GM18507 (cell line): ENCODE measurements at regions not wholly inside any gene's neighbourhood (a gene's known extent, or its start where the extent isn't known, plus 50 kb on each side); places are given as distances from the start of the nearest gene placed in this dataset.

ENCODE experiments used
- DNase-seq: peaks from one replicate; pipeline ENCODE4 v3.0.0; 2011; ENCODE audit warnings: low read depth; ENCODE audit not compliant: insufficient read length; ENCODE audit errors: extremely low spot score
- FAIRE-seq: peaks from 2 replicates; lab custom pipeline; 2011; peaks lifted over from hg19 to GRCh38; lab: Jason Lieb, UNC

GRCh38 chr7:94212160-94212559, 182.5 kb upstream of the COL1A2 start:
- FAIRE-seq (no peak), DNase-seq (no peak)

- FAIRE-seq: no peak
Measured at GRCh38 chr7:94216944-94217461, 177.7 kb upstream of the COL1A2 start.

GRCh38 chr7:94217766-94218165, 176.9 kb upstream of the COL1A2 start:
- FAIRE-seq (no peak), DNase-seq (no peak)

More at GRCh38 chr7:94216944-94217461, 177.7 kb upstream of the COL1A2 start:
- DNase-seq: no peak

GRCh38 chr7:94222516-94222915, 172.2 kb upstream of the COL1A2 start:
- DNase-seq (no peak), FAIRE-seq (no peak)

- no peak for FAIRE-seq
- no peak for DNase-seq
Measured at GRCh38 chr7:94223375-94224084, 171.2 kb upstream of the COL1A2 start.

- no peak for FAIRE-seq
- DNase-seq: no peak
Measured at GRCh38 chr7:94228223-94228622, 166.5 kb upstream of the COL1A2 start.

- no peak for FAIRE-seq
- DNase-seq: no peak
Measured at GRCh38 chr7:94228678-94229077, 166.0 kb upstream of the COL1A2 start.

GRCh38 chr7:94231305-94231704, 163.4 kb upstream of the COL1A2 start:
- no peak for DNase-seq
- no peak for FAIRE-seq

- no peak for FAIRE-seq
- DNase-seq: no peak
Measured at GRCh38 chr7:94236960-94237359, 157.7 kb upstream of the COL1A2 start.

- no peak for FAIRE-seq
- no peak for DNase-seq
Measured at GRCh38 chr7:94237417-94237816, 157.3 kb upstream of the COL1A2 start.

- FAIRE-seq (no peak), DNase-seq (no peak)
Measured at GRCh38 chr7:94239661-94240234, 154.9 kb upstream of the COL1A2 start.

- no peak for FAIRE-seq
- DNase-seq: no peak
Measured at GRCh38 chr7:94240902-94241301, 153.8 kb upstream of the COL1A2 start.

- DNase-seq (no peak), FAIRE-seq (no peak)
Measured at GRCh38 chr7:94241402-94241925, 153.2 kb upstream of the COL1A2 start.

GRCh38 chr7:94243066-94243711, 151.5 kb upstream of the COL1A2 start:
- DNase-seq (no peak), FAIRE-seq (no peak)

GRCh38 chr7:94244760-94245159, 149.9 kb upstream of the COL1A2 start:
- FAIRE-seq (no peak), DNase-seq (no peak)

- DNase-seq (no peak), FAIRE-seq (no peak)
Measured at GRCh38 chr7:94245500-94245899, 149.2 kb upstream of the COL1A2 start.

- DNase-seq (no peak), FAIRE-seq (no peak)
Measured at GRCh38 chr7:94247970-94248369, 146.7 kb upstream of the COL1A2 start.

- DNase-seq (no peak), FAIRE-seq (no peak)
Measured at GRCh38 chr7:94249631-94250030, 145.1 kb upstream of the COL1A2 start.

GRCh38 chr7:94250124-94250523, 144.6 kb upstream of the COL1A2 start:
- FAIRE-seq (no peak), DNase-seq (no peak)

- FAIRE-seq: no peak
- no peak for DNase-seq
Measured at GRCh38 chr7:94250987-94251386, 143.7 kb upstream of the COL1A2 start.

GRCh38 chr7:94252124-94252523, 142.6 kb upstream of the COL1A2 start:
- DNase-seq (no peak), FAIRE-seq (no peak)
